GM19351 (cell line): ENCODE measurements at regions not wholly inside any gene's neighbourhood (a gene's known extent, or its start where the extent isn't known, plus 50 kb on each side); places are given as distances from the start of the nearest gene placed in this dataset.
A peak's percentile ranks its signal among the peaks of the same experiment; 100 is the strongest.
"Not testable (repeated sequence)": the region's sequence is repeated elsewhere in the genome, so short reads cannot be mapped to it uniquely, and the experiment has no call there.

Experiments used
- ATAC-seq: cut with Tn5 transposase; IDR thresholded peaks from one replicate; pipeline ENCODE4 v1.9.1; 2021; ENCODE audit warnings: mild to moderate bottlenecking, moderate library complexity; ENCODE audit not compliant: unreplicated experiment

DNA sequence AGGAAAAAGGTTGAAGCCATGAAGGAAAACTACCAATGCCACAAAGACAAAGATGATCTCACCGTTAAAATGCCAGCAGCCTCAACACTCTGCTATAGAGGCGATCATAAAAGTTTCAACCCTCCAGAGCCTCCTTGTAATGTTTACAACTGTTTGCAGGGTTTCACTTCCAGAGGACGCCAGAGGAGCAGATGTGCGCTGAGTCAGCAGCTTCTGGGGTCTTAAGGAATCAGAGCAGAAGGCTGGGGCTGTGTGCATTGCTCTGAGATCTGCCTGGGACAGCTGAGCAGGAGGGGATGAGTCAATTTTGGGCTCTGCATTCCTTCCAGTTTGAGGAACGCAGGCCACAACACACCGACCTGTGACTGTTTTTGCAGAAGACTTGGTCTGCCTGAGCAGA, 98.3 kb downstream of the TMEM130 start:
- ATAC-seq: no peak

DNA sequence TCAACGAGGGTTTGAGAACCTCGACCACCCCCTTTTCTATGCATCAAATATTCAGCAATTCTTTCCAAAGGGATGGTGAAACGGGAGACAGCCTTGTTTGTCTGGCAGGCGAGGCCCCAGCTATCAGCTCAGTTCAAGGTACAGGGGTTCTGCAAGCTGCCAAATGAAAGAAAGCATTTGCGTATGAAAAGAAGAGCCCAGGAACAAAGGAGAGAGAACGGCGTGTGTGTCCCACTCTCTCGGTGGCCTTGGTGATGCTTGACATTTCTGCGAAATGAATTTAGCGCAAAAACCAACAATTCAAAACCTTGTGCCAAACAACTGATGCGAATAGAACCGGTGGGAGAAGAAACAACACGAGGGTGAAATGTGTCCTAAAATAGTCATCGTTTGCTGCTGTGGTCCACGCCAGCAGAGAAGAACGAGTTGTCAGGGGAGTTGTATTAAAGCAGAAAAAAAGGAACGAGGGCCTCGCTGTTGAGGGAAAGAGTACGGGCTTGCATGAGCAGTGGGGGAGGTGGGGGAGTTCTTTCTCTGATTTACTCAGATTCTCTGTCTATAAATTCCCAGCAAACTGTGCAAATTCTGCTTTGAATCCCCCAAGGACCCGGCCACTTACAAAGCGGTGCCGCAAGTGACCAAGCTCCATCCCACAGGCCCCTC, 97.7 kb downstream of the TMEM130 start:
- no peak for ATAC-seq

DNA sequence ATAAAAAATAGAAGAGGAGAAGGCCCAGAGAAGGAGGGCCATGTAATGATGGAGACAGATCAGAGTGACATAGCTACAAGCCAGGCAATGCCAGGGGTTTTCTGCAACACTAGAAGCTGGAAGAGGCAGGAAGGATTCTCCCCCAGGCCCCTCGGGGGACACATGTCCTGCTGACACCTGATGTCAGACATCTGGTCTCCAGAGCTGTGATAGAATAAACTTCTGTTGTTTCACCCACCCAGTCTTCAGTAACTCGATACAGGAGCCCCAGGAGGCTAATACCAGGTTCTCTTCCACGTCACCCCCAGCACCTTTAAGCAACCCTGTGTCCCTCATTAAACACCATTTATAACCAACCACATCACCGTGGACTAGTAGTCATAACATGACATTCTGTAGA, 94.9 kb downstream of the TMEM130 start:
- ATAC-seq: no peak

DNA sequence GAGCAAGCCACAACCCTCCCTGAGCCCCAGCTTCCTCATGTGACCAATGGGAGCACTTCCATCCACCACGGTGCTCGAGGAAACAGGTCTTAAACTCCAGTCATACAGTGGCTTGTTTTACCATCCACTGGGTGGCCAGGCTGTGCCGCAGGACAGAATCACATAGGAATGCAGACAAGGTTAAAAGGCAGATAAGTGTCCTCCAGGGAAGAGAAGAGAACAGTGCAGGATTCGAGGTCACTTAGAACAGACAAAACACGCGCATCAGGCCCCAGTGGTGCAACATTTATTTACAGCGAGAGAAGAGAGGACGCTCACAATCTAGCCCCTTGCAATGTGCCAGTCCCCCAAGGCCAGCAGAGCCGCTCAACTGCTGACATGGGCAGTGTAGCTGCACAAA, 92.8 kb downstream of the TMEM130 start:
- ATAC-seq: no peak

DNA sequence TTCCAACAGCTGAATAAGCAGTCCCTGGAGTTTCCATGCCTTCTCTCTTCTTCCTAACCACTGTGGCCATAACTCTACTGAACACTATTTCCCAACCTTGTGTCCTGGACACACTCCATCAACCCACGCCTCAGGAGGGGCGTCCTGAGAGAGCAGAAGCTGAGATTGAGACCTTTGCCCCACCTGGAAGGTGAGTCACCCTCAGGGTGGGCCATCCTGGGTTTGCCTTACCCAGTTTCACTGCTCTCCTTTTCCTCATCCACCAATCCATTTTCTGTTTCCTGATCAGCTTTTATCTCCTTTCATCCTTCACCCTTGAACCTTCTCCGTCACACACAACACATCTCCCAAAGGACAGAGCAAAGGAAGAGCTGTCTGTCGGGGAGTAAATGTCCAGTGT, 91.4 kb downstream of the TMEM130 start:
- ATAC-seq: no peak

DNA sequence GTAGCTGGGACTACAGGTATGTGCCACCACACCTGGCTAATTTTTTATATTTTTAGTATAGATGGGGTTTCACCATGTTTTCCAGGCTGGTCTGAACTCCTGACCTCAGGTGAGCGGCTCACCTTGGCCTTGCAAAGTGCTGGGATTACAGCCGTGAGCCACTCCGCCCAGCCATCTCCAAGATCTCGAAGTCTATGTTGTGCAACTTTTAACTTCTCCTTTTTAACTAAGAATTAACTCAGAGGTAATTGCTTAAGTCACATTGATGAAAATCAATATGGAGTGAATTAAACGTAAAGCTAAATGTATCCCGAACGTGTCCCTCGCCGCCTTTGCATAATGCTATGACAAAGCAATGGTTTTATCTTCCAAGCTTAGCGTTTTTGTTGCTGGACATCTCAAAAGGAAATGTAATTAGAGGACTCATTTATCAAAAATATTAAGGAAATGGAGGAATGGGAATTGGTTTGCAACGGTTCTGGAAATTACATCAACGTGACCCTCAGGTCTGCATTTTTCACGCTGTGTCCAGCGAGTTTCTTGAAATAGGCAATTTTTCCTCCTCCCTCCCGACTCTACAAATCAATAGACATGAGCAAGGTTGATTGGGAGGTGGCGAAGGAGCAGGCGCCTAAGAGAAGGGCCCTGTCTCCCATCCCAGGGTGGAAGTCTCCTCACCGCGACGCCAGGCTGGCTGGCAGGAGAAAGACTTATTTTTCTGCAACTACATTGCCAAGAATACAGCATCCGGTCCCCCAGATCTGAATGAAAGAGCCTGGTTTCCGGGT, 89.8 kb downstream of the TMEM130 start:
- no peak for ATAC-seq

DNA sequence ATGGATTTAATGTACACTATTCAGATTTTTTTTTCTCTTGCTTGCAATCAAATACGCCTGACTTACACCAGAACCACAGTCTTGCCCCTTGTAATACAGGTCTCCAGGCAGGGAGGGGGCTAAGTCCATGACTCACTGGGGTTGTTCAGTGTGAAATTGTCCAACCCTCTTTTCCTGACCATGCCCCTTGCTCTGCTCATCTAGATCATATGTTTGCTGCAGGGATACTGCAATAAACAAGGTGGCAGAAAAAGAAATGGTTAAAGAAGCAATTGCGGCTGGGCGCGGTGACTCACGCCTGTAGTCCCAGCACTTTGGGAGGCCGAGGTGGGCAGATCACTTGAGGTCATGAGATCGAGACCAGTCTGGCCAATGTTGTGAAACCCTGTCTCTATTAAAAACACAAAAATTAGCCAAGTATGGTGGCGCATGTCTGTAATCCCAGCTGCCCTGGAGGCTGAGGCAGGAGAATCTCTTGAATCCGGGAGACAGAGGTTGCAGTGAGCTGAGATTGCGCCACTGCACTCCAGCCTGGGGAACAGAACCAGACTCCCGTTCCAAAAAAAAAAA, 85.5 kb downstream of the TMEM130 start:
- no peak for ATAC-seq

DNA sequence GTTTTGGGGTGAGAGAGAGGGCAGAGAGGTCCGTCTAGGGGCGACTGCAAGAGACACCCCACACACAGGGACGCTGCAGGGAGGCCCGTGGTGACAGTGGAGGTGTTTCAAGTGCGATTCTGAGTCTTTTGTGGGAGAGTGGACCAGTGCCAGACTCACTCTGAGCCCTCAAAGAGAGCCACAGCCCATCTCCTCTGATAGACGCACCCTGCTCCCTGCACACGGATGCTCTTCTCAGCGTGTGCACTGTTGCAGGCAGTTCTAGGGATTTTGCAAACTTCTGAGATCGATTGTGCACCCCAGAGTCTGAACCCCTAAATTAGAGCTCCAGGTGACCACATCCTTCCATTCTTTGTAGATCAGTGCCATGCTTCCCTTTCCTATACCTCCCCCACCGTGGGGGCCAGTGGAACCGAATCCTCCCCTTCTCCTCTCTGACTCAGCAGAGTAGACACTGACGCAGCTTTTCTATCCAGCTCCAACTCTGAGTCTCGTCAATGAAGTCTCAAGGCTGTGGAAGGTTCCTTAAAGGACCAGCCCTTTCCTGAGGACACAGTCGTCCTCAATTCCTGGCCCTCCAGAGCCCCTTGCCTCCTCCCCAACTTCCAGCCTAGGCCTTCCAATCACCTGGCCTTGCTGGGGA, 83.8 kb downstream of the TMEM130 start:
- ATAC-seq: no peak

DNA sequence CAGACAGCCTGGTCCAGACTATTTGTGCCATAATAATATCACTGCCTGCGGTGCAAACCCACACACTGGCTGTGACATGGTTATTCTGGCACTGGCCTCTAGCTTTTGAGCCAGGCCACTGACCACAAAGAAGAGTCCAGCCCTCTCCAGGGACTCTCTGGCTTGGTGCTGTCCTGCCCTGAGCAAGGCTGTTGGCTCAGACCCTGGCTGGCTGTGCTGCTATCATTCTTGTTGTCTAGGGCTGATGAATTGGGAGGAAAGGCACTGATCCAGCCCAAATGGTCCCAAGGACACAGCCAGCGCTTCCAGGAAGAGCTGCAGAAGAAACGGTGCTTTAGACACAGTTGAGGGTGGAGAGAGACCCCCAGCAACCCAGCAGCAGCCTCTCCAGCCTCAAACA, 80.8 kb downstream of the TMEM130 start:
- ATAC-seq: no peak

DNA sequence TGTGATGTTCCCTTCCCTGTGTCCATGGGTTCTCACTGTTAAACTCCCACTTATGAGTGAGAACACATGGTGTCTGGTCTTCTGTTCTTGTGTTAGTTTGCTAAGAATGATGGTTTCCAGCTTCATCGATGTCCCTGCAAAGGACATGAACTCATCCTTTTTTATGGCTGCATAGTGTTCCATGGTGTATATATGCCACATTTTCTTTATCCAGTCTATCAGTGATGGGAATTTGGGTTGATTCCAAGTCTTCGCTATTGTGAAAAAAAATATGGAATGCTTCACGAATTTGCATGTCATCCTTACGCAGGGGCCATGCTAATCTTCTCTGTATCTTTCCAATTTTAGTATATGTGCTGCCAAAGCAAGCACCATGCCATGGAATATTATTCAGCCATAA, 75.4 kb downstream of the TMEM130 start:
- not testable (repeated sequence) for ATAC-seq

DNA sequence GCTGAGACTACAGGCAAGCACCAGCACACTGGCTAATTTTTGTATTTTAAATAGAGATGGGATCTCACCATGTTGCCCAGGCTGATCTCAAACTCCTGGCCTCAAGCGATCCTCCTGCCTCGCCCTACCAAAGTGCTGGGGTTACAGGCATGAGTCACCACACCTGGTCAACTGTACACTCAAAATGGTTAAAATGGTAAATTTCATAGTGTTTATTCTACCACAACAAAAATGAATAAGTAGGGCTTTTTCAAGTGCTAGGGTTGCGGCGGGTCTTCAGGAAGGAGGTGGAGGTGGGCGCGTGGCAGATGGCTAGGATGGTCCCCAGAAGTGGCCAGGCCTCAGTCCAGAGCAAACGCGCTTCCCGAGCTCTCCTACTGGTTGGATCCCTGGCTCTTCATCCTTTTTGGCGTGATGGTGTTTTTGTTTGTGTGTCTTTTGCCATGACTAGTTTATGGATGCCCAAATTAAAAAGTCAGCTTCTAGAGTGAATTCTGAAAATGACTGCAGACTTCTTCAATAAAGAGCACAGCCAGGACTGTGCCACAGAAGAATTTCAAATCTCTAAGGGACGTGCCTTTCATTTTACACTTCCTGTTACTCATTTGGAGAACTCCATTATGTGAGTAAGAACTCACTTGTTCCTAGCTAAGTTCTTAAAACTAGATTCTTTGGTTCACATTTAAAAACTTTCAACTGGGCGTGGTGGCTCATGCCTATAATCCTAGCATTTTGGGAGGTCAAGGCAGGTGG, 73.9 kb downstream of the TMEM130 start:
- peak; percentile 98 for ATAC-seq
